B cell (primary cell): ENCODE measurements at regions not wholly inside any gene's neighbourhood (a gene's known extent, or its start where the extent isn't known, plus 50 kb on each side); places are given as distances from the start of the nearest gene placed in this dataset.

Experiments used
- ATAC-seq: fragments of 200-7000 bp; cut with Tn5 transposase; one replicate; pipeline ENCODE4 v1.10.0; 2021; ENCODE audit warnings: low read depth, mild to moderate bottlenecking, moderate number of reproducible peaks, moderate library complexity
- CTCF ChIA-PET: fragments of 350-600 bp; sonication (Branson Sonifier 250); formaldehyde crosslinking; loops from one replicate; lab custom pipeline; 2021; ENCODE audit warnings: antibody characterized with exemption, inconsistent platforms; lab: Charles Lee
- POLR2A ChIA-PET: fragments of 350-600 bp; sonication (Branson Sonifier 250); formaldehyde crosslinking; loops from one replicate; lab custom pipeline; 2021; ENCODE audit warnings: antibody characterized with exemption; lab: Charles Lee
- DNase-seq: peaks from one replicate; pipeline ENCODE4 v3.0.0; 2013
- H2AFZ ChIP-seq: 2 replicates; pipeline ENCODE4 v1.6.1; 2012; ENCODE audit warnings: mild to moderate bottlenecking, low read depth, low read length; ENCODE audit not compliant: insufficient read depth, poor library complexity, severe bottlenecking
- H3K27ac ChIP-seq, 2 donors: 1 replicate in 1 of 2; 2 replicates in 1 of 2; pipeline ENCODE4 v1.5.1; 2012 to 2013; ENCODE audit warnings: low read length in 2 of 2, mild to moderate bottlenecking in 2 of 2, moderate library complexity in 1 of 2
- H3K27me3 ChIP-seq, 4 experiments: fragments of 200-600 bp in 1 of 4; sonication (generic) in 1 of 4; replicated peaks in 1 of 4; 1 replicate in 2 of 4; 2 replicates in 2 of 4; pipeline versions ENCODE4 v1.6.1 to v1.7.0; 2013 to 2016; ENCODE audit warnings: low read length in 3 of 4, mild to moderate bottlenecking in 2 of 4, mixed read lengths in 1 of 4, moderate library complexity in 1 of 4; ENCODE audit not compliant: insufficient read depth in 4 of 4, control insufficient read depth in 3 of 4; ENCODE audit errors: control extremely low read depth in 1 of 4
- H3K36me3 ChIP-seq, 2 experiments: replicated peaks in 1 of 2; 1 replicate in 1 of 2; 2 replicates in 1 of 2; pipeline versions ENCODE4 v1.6.1 to v1.7.1; 2013; ENCODE audit warnings: low read length in 1 of 2; ENCODE audit not compliant: insufficient read depth in 2 of 2, control insufficient read depth in 1 of 2; ENCODE audit errors: control extremely low read depth in 1 of 2, extremely low read depth in 1 of 2
- H3K4me1 ChIP-seq, 2 donors: fragments of 200-600 bp in 1 of 2; sonication (generic) in 1 of 2; 1 replicate in 1 of 2; 2 replicates in 1 of 2; pipeline versions ENCODE4 v1.5.1 to v1.6.1; 2013 to 2017; ENCODE audit warnings: low read length in 2 of 2; ENCODE audit not compliant: control insufficient read depth in 2 of 2, insufficient read depth in 2 of 2
- H3K4me2 ChIP-seq: replicated peaks from 2 replicates; pipeline ENCODE3; 2012; ENCODE audit warnings: mild to moderate bottlenecking, low read depth, low read length; ENCODE audit not compliant: poor library complexity, severe bottlenecking
- H3K4me3 ChIP-seq, 5 experiments: fragments of 200-600 bp in 1 of 5; sonication (generic) in 1 of 5; 1 replicate in 3 of 5; 2 replicates in 2 of 5; pipeline versions ENCODE4 v1.5.1 to v1.7.0; 2011 to 2016; ENCODE audit warnings: low read length in 4 of 5, mild to moderate bottlenecking in 4 of 5, low read depth in 2 of 5, control low read depth in 1 of 5, moderate library complexity in 1 of 5; ENCODE audit not compliant: insufficient read depth in 1 of 5; ENCODE audit errors: control extremely low read depth in 1 of 5, extremely low read depth in 1 of 5
- H3K79me2 ChIP-seq: fragments of 200-600 bp; sonication (generic); one replicate; pipeline ENCODE4 v1.6.0; 2016; ENCODE audit warnings: low read length; ENCODE audit not compliant: control insufficient read depth, insufficient read depth
- H3K9ac ChIP-seq: fragments of 200-600 bp; sonication (generic); 2 replicates; pipeline ENCODE4 v1.6.1; 2017; ENCODE audit warnings: mild to moderate bottlenecking, low read length, moderate library complexity
- H3K9me3 ChIP-seq, 3 donors: one replicate each; pipeline versions ENCODE4 v1.6.1 to v1.7.1; 2013; ENCODE audit warnings: low read length in 2 of 3; ENCODE audit not compliant: control insufficient read depth in 2 of 3, insufficient read depth in 1 of 3; ENCODE audit errors: control extremely low read depth in 1 of 3
- H4K20me1 ChIP-seq: 2 replicates; pipeline ENCODE4 v1.6.0; 2012; ENCODE audit warnings: mild to moderate bottlenecking, low read length; ENCODE audit not compliant: insufficient read depth, control insufficient read depth, poor library complexity, severe bottlenecking
- H3K27ac Mint-ChIP-seq: one replicate; pipeline ENCODE4 v1.8.0; 2021; ENCODE audit warnings: mixed read lengths
- H3K27me3 Mint-ChIP-seq: one replicate; pipeline ENCODE4 v1.8.0; 2021; ENCODE audit warnings: mixed read lengths
- H3K4me1 Mint-ChIP-seq: one replicate; pipeline ENCODE4 v1.8.0; 2021; ENCODE audit warnings: mixed read lengths
- H3K4me3 Mint-ChIP-seq: one replicate; pipeline ENCODE4 v1.8.0; 2021; ENCODE audit warnings: mixed read lengths
- H3K9me3 Mint-ChIP-seq: one replicate; pipeline ENCODE4 v1.8.0; 2022; ENCODE audit warnings: mixed read lengths; ENCODE audit not compliant: insufficient read depth
- EZH2 ChIP-seq: IDR thresholded peaks from 2 replicates; pipeline ENCODE4 v1.6.1; 2012; ENCODE audit warnings: borderline replicate concordance, low read depth, mild to moderate bottlenecking, moderate library complexity, low read length; ENCODE audit not compliant: insufficient read depth, poor library complexity, severe bottlenecking
- WGBS: methylation state at CpG from one replicate; pipeline ENCODE4 v1.1.5; 2013; ENCODE audit warnings: missing lambda C conversion rate; ENCODE audit not compliant: insufficient coverage; 5-methylcytosine and 5-hydroxymethylcytosine counted together
- intact Hi-C: fragments of 100-400 bp; cut with micrococcal nuclease; formaldehyde crosslinking; loops from one replicate; pipeline ENCODE4 v1.10.0; 2022
- TF ChIP-seq, protein P1 (sequence below): fragments of 200-600 bp; IDR thresholded peaks from one replicate; pipeline ENCODE4 v1.8.0; 2022; ENCODE audit warnings: antibody characterized with exemption, mild to moderate bottlenecking

DNA sequence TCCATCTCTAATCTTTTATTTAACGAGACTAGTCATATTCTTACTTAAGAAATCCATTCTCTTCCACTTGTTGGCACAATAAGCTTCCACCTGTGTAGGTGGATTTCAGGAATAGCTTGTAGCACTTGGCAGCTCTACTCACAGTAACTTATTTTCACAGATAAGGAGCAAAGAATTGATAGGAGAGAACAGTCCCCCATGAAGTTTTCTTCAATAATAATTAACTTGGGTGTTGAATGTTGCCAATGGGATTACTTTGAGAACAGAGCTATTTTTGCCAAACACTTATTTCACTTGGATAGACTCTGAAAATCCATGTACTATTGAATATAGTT is 1388.6 kb upstream of the PIK3C3 start:
- Histone ChIP-seq H3K4me1 (no peaks in the 10 kb centered on the region), H3K4me2 (no peak overlapping the region), H4K20me1 (no peaks in the 10 kb centered on the region), H3K4me3 (no peak overlapping the region), H3K36me3 (no peaks in the 10 kb centered on the region), H3K9ac (no peak overlapping the region), H2AFZ (no peak overlapping the region), H3K27me3 (no peaks in the 10 kb centered on the region), H3K27ac (no peak overlapping the region), H3K79me2 (no peaks in the 10 kb centered on the region), H3K9me3 (no peaks in the 10 kb centered on the region)
- WGBS: no CpG with 5 or more reads among the region's 1 CpG
- Mint-ChIP-seq H3K4me1 (no peaks in the 10 kb centered on the region), H3K27ac (no peak overlapping the region), H3K4me3 (no peak overlapping the region), H3K27me3 (no peaks in the 10 kb centered on the region), H3K9me3 (peaks cover 1% of the 10 kb centered on the region)
- ATAC-seq (no peak), DNase-seq (no peak)
- CTCF ChIA-PET: no interaction called here
- POLR2A ChIA-PET: no interaction called here
- intact Hi-C loops: no loop called here
- TF ChIP-seq, protein P1, sequence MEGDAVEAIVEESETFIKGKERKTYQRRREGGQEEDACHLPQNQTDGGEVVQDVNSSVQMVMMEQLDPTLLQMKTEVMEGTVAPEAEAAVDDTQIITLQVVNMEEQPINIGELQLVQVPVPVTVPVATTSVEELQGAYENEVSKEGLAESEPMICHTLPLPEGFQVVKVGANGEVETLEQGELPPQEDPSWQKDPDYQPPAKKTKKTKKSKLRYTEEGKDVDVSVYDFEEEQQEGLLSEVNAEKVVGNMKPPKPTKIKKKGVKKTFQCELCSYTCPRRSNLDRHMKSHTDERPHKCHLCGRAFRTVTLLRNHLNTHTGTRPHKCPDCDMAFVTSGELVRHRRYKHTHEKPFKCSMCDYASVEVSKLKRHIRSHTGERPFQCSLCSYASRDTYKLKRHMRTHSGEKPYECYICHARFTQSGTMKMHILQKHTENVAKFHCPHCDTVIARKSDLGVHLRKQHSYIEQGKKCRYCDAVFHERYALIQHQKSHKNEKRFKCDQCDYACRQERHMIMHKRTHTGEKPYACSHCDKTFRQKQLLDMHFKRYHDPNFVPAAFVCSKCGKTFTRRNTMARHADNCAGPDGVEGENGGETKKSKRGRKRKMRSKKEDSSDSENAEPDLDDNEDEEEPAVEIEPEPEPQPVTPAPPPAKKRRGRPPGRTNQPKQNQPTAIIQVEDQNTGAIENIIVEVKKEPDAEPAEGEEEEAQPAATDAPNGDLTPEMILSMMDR: no peak
- no peak for TF ChIP-seq EZH2

DNA sequence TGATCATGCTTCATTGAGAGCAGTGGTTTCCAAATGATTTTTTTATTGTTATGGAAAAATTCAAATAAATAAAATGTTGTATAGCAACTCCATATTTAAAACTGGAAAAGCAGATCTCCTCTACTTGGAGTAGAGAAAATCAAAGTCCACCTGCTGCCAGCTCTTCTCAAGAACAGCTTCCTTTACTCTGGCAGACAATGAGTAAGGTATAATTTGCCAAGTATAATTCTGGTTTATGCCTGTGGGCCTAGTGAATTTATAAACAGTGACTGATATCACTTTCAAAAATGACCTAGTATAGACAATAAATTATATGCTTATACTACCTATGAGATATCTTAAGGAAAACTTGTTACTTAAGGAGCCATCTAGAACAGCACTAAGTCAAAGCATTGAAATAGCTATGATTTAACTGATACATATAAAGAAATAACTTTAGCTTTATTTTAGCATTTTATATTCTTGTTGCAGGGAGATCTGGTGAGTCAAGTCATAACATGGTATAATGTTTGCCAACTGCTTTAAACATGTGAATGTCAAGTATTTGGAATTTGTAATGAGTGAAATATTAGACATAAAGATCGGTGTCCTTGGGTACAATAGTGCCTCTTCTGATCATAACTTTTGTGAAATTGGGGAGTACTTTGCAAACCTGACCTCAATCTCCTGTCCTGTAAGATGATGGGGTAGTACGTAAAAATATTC is 1389.1 kb upstream of the PIK3C3 start:
- WGBS: no CpG with 5 or more reads among the region's 2 CpGs
- ATAC-seq (no peak), DNase-seq (no peak)
- no peaks in the 10 kb centered on the region for H4K20me1 ChIP-seq
- CTCF ChIA-PET: no interaction called here
- H3K4me2 ChIP-seq: no peak overlapping the region
- H3K9ac ChIP-seq: no peak overlapping the region
- no peak overlapping the region for H3K4me3 ChIP-seq
- intact Hi-C loops: no loop called here
- no peak overlapping the region for H3K27ac ChIP-seq
- Mint-ChIP-seq H3K4me1 (no peaks in the 10 kb centered on the region), H3K4me3 (no peak overlapping the region), H3K27ac (no peak overlapping the region), H3K27me3 (no peaks in the 10 kb centered on the region), H3K9me3 (peaks cover 1% of the 10 kb centered on the region)
- H3K36me3 ChIP-seq: no peaks in the 10 kb centered on the region
- H3K27me3 ChIP-seq: no peaks in the 10 kb centered on the region
- H3K79me2 ChIP-seq: no peaks in the 10 kb centered on the region
- H2AFZ ChIP-seq: no peak overlapping the region
- H3K9me3 ChIP-seq: no peaks in the 10 kb centered on the region
- H3K4me1 ChIP-seq: no peaks in the 10 kb centered on the region
- POLR2A ChIA-PET: no interaction called here
- no peak for TF ChIP-seq EZH2
- TF ChIP-seq, protein P1: no peak
